ENCODE measurements at regions not wholly inside any gene's neighbourhood (a gene's known extent, or its start where the extent isn't known, plus 50 kb on each side); places are given as distances from the start of the nearest gene placed in this dataset.

DNA sequence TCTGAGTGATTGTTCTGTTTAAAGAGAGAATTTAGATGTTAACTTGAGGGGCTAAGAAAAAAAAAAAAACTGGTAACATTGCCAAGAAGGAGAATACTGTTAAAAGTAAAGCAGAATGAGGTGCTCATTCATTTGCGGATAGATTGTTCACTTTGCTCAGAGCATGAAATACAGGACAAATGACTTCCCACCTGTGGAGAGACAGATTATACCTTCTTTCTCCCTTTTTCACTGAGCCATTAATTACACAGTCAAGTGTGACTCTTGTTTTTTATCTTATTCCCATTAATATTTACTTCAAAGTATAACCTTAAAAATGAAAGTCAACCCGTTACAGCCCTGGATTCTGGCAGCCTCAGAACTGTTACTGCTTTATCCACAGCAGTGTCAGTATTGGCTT is 264.5 kb downstream of the TAF11L14 start:
- FAIRE-seq (no peak), DNase-seq (ENCODE audit: low spot score) (no peak), ATAC-seq (no peak)
- POLR2A ChIA-PET: no interaction called here
- no peak for TF ChIP-seq LCORL (IDR thresholded peaks at IDR 0.05)
- TF ChIP-seq LCORL (CRISPR knock-in tag; IDR thresholded peaks at IDR 0.05): no peak
- no peaks in the 10 kb centered on the region for H3K79me2 ChIP-seq (ENCODE audit: insufficient read depth, low read length)
- no peak overlapping the region for H3K27ac ChIP-seq (ENCODE audit: extremely low read length, insufficient read depth, low read length)
- no TSS peak for BruUV-seq (replicated peaks)
- H2AFZ ChIP-seq (ENCODE audit: low read length): no peak overlapping the region
- no peaks in the 10 kb centered on the region for H4K20me1 ChIP-seq (ENCODE audit: insufficient read depth, low read length)
- H3K9me3 ChIP-seq (ENCODE audit: low read length): peaks cover 82% of the 10 kb centered on the region
- no peaks in the 10 kb centered on the region for H3K36me3 ChIP-seq (replicated peaks in 1 of 2; ENCODE audit: control insufficient read depth in 1 of 2, insufficient read depth in 2 of 2, low read length in 2 of 2)
- H3K27me3 ChIP-seq (ENCODE audit: control insufficient read depth in 1 of 2, insufficient read depth in 2 of 2, low read length in 2 of 2): no peaks in the 10 kb centered on the region
- no peak overlapping the region for H3K4me2 ChIP-seq (ENCODE audit: low read depth, low read length)
- H3K4me3 ChIP-seq (replicated peaks in 1 of 3; ENCODE audit: insufficient read depth in 1 of 3, low read depth in 2 of 3, low read length in 3 of 3): no peak overlapping the region
- intact Hi-C loops (cut with micrococcal nuclease; ENCODE audit: unreplicated experiment) (no loop called here), in situ Hi-C loops (cut with HindIII; ENCODE audit: extremely low pct_ligation_motif_present, low pct_unique_long_range_greater_than_20kb) (no loop called here)
- 49% methylated on average over 2 of the region's 2 CpGs for WGBS (ENCODE audit: low lambda C conversion rate)
- CTCF ChIA-PET (ENCODE audit: low intra/inter-chr PET ratio, low total read pairs): no interaction called here
- H3K9ac ChIP-seq (ENCODE audit: insufficient read depth, low read depth, low read length): no peak overlapping the region
- no peaks in the 10 kb centered on the region for H3K4me1 ChIP-seq (ENCODE audit: insufficient read depth, low read length)

DNA sequence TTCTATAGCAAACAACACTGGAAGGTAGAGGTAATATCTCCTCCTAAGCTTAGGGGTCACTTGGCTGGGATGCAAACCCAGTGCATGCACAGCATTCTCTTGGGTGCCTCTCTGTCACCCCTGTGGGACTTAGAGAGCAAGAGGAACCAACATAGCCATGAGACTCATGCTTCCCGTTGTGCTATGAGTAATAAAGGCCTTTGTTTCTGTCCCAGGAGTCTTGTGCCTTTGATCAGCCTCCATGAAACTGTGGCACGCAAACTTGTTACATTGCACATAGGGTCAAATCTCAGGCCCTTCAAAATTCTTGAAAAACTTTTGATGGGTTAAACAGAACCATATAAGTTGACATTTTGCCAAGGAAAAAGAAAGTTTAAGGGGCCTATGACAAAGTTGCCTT is 272.8 kb downstream of the TAF11L14 start:
- intact Hi-C loops (cut with micrococcal nuclease; ENCODE audit: unreplicated experiment): no loop called here
- TF ChIP-seq, protein P1, sequence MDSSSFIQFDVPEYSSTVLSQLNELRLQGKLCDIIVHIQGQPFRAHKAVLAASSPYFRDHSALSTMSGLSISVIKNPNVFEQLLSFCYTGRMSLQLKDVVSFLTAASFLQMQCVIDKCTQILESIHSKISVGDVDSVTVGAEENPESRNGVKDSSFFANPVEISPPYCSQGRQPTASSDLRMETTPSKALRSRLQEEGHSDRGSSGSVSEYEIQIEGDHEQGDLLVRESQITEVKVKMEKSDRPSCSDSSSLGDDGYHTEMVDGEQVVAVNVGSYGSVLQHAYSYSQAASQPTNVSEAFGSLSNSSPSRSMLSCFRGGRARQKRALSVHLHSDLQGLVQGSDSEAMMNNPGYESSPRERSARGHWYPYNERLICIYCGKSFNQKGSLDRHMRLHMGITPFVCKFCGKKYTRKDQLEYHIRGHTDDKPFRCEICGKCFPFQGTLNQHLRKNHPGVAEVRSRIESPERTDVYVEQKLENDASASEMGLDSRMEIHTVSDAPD (CRISPR knock-in tag; IDR thresholded peaks at IDR 0.05): no peak
- TF ChIP-seq AGO2 (optimal IDR thresholded peaks at IDR 0.05; ENCODE audit: low read depth, low read length) (no peak), HNRNPK (IDR thresholded peaks at IDR 0.05; ENCODE audit: low read depth, low read length, poor library complexity, severe bottlenecking) (no peak), USF2 (IDR thresholded peaks at IDR 0.05; ENCODE audit: low read depth, low read length) (no peak), USF2 (CRISPR knock-in tag; IDR thresholded peaks at IDR 0.05; ENCODE audit: borderline replicate concordance) (no peak), MLLT10 (CRISPR knock-in tag; IDR thresholded peaks at IDR 0.05) (no peak), RBM22 (optimal IDR thresholded peaks at IDR 0.05; ENCODE audit: low read length) (no peak)

More for the DNA sequence above, 272.8 kb downstream of the TAF11L14 start:
- H3K27me3 ChIP-seq (ENCODE audit: control insufficient read depth in 1 of 2, insufficient read depth in 2 of 2, low read length in 2 of 2): no peaks in the 10 kb centered on the region
- ChIA-PET CTCF (ENCODE audit: low intra/inter-chr PET ratio, low total read pairs) (no interaction called here), POLR2A (no interaction called here)
- peaks cover 94% of the 10 kb centered on the region for H3K9me3 ChIP-seq (ENCODE audit: low read length)
- no peak for DNase-seq (ENCODE audit: low spot score)
- in situ Hi-C loops (cut with HindIII; ENCODE audit: extremely low pct_ligation_motif_present, low pct_unique_long_range_greater_than_20kb): no loop called here
- no peaks in the 10 kb centered on the region for H3K36me3 ChIP-seq (replicated peaks in 1 of 2; ENCODE audit: control insufficient read depth in 1 of 2, insufficient read depth in 2 of 2, low read length in 2 of 2)
- no peak overlapping the region for H2AFZ ChIP-seq (ENCODE audit: low read length)
- H4K20me1 ChIP-seq (ENCODE audit: insufficient read depth, low read length): no peaks in the 10 kb centered on the region
- H3K79me2 ChIP-seq (ENCODE audit: insufficient read depth, low read length): no peaks in the 10 kb centered on the region
- BruUV-seq (replicated peaks): no TSS peak
- WGBS (ENCODE audit: low lambda C conversion rate): 11% methylated on average over 2 of the region's 2 CpGs
- no peak overlapping the region for H3K27ac ChIP-seq (ENCODE audit: extremely low read length, insufficient read depth, low read length)
- H3K4me3 ChIP-seq (replicated peaks in 1 of 3; ENCODE audit: insufficient read depth in 1 of 3, low read depth in 2 of 3, low read length in 3 of 3): no peak overlapping the region
- ATAC-seq: no peak
- no peak overlapping the region for H3K9ac ChIP-seq (ENCODE audit: insufficient read depth, low read depth, low read length)
- H3K4me2 ChIP-seq (ENCODE audit: low read depth, low read length): no peak overlapping the region
- FAIRE-seq: no peak
- H3K4me1 ChIP-seq (ENCODE audit: insufficient read depth, low read length): no peaks in the 10 kb centered on the region

Data from HepG2 (cell line).